ENCODE measurements at regions not wholly inside any gene's neighbourhood (a gene's known extent, or its start where the extent isn't known, plus 50 kb on each side); places are given as distances from the start of the nearest gene placed in this dataset.

DNA sequence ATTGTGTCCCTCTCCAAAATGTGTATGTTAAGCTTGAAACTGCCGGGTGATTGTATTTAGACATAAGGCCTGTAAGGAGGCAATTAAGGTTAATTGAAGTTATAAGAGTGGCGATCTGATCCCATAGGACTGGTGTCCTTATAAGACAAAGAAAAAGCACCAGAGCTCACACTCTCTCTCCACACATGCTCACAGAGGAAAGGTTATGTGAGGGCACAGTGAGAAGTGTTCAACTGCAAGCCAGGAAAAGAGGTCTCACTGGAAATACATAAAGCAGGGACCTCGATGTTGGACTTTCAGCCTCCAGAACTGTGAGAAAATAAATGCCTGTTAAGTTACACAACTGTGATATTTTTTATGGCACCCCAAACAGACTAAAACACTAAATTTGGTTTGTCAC is 1233.8 kb upstream of the CNTN5 start:
- Histone ChIP-seq H3K27me3 (no peaks in the 10 kb centered on the region), H3K27ac (no peak overlapping the region), H3K9me3 (no peaks in the 10 kb centered on the region), H3K36me3 (no peaks in the 10 kb centered on the region), H3K4me1 (no peaks in the 10 kb centered on the region), H3K4me3 (no peak overlapping the region)
- DNase-seq = no peak
- TF ChIP-seq POLR2AphosphoS5 (IDR thresholded peaks at IDR 0.05) (no peak), EP300 (IDR thresholded peaks at IDR 0.05; ENCODE audit: low read depth) (no peak), POLR2A (IDR thresholded peaks at IDR 0.05) (no peak)
- TF ChIP-seq, protein P1, sequence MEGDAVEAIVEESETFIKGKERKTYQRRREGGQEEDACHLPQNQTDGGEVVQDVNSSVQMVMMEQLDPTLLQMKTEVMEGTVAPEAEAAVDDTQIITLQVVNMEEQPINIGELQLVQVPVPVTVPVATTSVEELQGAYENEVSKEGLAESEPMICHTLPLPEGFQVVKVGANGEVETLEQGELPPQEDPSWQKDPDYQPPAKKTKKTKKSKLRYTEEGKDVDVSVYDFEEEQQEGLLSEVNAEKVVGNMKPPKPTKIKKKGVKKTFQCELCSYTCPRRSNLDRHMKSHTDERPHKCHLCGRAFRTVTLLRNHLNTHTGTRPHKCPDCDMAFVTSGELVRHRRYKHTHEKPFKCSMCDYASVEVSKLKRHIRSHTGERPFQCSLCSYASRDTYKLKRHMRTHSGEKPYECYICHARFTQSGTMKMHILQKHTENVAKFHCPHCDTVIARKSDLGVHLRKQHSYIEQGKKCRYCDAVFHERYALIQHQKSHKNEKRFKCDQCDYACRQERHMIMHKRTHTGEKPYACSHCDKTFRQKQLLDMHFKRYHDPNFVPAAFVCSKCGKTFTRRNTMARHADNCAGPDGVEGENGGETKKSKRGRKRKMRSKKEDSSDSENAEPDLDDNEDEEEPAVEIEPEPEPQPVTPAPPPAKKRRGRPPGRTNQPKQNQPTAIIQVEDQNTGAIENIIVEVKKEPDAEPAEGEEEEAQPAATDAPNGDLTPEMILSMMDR (IDR thresholded peaks at IDR 0.05) = no peak
- in situ Hi-C loops (cut with MboI; ENCODE audit: low pct_ligation_motif_present in 1 of 4, low pct_unique_long_range_greater_than_20kb in 1 of 4, low sequenced_read_pairs in 3 of 4) = no loop called here
- intact Hi-C loops (cut with DNase I; ENCODE audit: low total_unique reads) = no loop called here
- WGBS, 2 donors (ENCODE audit: low coverage in 1 of 2) = 78 to 82% methylated on average over 2 to 3 of the region's 3 CpGs

DNA sequence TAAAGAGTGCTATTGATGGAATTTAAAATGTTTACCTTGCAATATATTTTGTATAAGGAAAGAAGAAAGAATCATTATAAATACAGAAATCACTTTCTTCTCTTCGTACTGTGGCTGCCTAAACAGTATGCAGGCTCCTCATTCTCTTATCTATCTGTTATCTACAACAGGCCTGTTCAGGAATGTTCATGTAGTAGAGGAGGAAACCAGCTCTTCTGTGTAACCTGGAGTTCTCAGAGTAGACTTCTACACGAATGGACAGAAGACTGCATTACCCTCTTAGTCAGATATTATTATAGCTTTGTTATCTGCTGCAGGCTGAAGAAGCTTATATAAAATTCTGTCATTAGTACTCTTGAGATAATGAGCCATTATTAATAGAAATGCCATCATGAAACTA is 1225.9 kb upstream of the CNTN5 start:
- TF ChIP-seq POLR2AphosphoS5 (IDR thresholded peaks at IDR 0.05) (no peak), POLR2A (IDR thresholded peaks at IDR 0.05) (no peak), EP300 (IDR thresholded peaks at IDR 0.05; ENCODE audit: low read depth) (no peak)
- TF ChIP-seq, protein P1 (IDR thresholded peaks at IDR 0.05) = no peak
- no peaks in the 10 kb centered on the region for H3K27me3 ChIP-seq
- H3K4me3 ChIP-seq = no peak overlapping the region
- in situ Hi-C loops (cut with MboI; ENCODE audit: low pct_ligation_motif_present in 1 of 4, low pct_unique_long_range_greater_than_20kb in 1 of 4, low sequenced_read_pairs in 3 of 4) (no loop called here), intact Hi-C loops (cut with DNase I; ENCODE audit: low total_unique reads) (no loop called here)
- H3K27ac ChIP-seq = no peak overlapping the region
- H3K9me3 ChIP-seq = no peaks in the 10 kb centered on the region
- WGBS, 2 donors (ENCODE audit: low coverage in 1 of 2) = 33 to 37% methylated on average over 2 of the region's 2 CpGs
- no peak for DNase-seq
- H3K36me3 ChIP-seq = no peaks in the 10 kb centered on the region
- H3K4me1 ChIP-seq = no peaks in the 10 kb centered on the region

DNA sequence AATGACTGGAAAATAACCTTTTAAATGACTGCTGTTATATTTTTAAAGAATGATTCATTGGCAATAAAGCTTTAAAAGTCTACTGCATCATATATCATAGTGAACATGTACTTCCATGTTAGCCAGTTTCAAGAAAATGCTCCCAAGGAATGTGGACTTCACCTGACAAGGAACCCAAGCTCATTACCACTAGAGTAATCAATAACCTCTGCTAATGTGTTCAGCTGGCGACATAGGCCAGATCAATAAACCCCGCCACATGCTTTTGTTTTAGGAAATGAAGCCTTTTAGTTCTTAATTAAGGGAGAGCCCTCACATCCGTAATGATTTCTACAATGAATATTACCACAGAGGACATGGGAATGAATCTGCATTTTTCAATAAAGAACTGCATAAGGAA is 1219.9 kb upstream of the CNTN5 start:
- H3K4me1 ChIP-seq = no peaks in the 10 kb centered on the region
- DNase-seq = no peak
- no peaks in the 10 kb centered on the region for H3K36me3 ChIP-seq
- H3K9me3 ChIP-seq = no peaks in the 10 kb centered on the region
- intact Hi-C loops (cut with DNase I; ENCODE audit: low total_unique reads) = no loop called here
- in situ Hi-C loops (cut with MboI; ENCODE audit: low pct_ligation_motif_present in 1 of 4, low pct_unique_long_range_greater_than_20kb in 1 of 4, low sequenced_read_pairs in 3 of 4) = no loop called here
- no peaks in the 10 kb centered on the region for H3K27me3 ChIP-seq
- no peak overlapping the region for H3K4me3 ChIP-seq
- no peak overlapping the region for H3K27ac ChIP-seq
- no peak for TF ChIP-seq EP300 (IDR thresholded peaks at IDR 0.05; ENCODE audit: low read depth)
- no peak for TF ChIP-seq POLR2A (IDR thresholded peaks at IDR 0.05)
- TF ChIP-seq, protein P1 (IDR thresholded peaks at IDR 0.05) = no peak
- TF ChIP-seq POLR2AphosphoS5 (IDR thresholded peaks at IDR 0.05) = no peak
- WGBS, 2 donors (ENCODE audit: low coverage in 1 of 2) = 65 to 85% methylated on average over 3 of the region's 3 CpGs

DNA sequence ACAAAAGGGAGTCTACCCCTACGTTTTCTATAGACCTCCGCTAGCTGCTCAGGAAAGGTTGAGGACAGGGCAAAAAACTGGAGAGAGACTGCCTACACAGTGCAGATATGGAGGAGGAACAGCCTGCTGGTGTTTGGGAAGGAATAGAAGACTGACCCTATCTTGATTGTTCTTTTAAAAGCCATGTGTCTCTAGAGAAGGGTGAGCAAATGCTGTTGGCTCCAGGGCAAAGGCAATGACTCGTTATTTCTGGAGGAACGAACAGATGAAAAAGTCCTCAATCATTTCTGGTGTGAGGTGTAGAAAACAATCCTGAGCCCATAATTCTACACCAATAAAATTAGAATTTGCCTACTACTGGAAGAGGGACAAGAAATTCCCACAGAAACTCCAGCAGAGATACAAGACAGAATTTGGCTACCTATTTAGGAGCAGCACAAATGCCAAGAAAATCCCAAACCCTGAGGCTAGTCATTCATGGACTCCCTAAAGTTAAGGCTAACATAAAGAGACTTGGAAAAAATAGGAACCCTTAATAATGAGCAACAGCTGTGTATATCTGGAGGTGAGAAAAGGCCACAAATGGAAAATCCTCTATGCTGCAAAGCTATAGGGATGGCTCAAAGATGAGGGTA is 1206.3 kb upstream of the CNTN5 start:
- TF ChIP-seq, protein P1 (IDR thresholded peaks at IDR 0.05) = no peak
- TF ChIP-seq POLR2AphosphoS5 (IDR thresholded peaks at IDR 0.05) = no peak
- TF ChIP-seq POLR2A (IDR thresholded peaks at IDR 0.05) = no peak
- TF ChIP-seq EP300 (IDR thresholded peaks at IDR 0.05; ENCODE audit: low read depth) = no peak
- in situ Hi-C loops (cut with MboI; ENCODE audit: low pct_ligation_motif_present in 1 of 4, low pct_unique_long_range_greater_than_20kb in 1 of 4, low sequenced_read_pairs in 3 of 4) (no loop called here), intact Hi-C loops (cut with DNase I; ENCODE audit: low total_unique reads) (no loop called here)
- no peak overlapping the region for H3K27ac ChIP-seq
- H3K4me3 ChIP-seq = no peak overlapping the region
- no peaks in the 10 kb centered on the region for H3K27me3 ChIP-seq
- no peaks in the 10 kb centered on the region for H3K4me1 ChIP-seq
- WGBS, 2 donors (ENCODE audit: low coverage in 1 of 2) = 71 to 79% methylated on average over 4 of the region's 4 CpGs
- peaks cover 0 to 4% of the 10 kb centered on the region in 2 donors for H3K9me3 ChIP-seq
- DNase-seq = no peak
- H3K36me3 ChIP-seq = no peaks in the 10 kb centered on the region
